HepG2 (cell line): ENCODE measurements at regions not wholly inside any gene's neighbourhood (a gene's known extent, or its start where the extent isn't known, plus 50 kb on each side); places are given as distances from the start of the nearest gene placed in this dataset.

Experiments used
- ATAC-seq: fragments of 200-7000 bp; cut with Tn5 transposase; 3 replicates; pipeline ENCODE4 v1.9.1; 2020; ENCODE audit warnings: mild to moderate bottlenecking, moderate library complexity
- BruUV-seq: library from RNA; stranded (reverse); fragments of 400-500 nt; replicated peaks from 2 replicates; lab custom pipeline; 2021; lab: Mats Ljungman, UMichigan
- CTCF ChIA-PET: fragments of 300-600 bp; formaldehyde crosslinking; extraction: SDS; loops from one replicate; lab custom pipeline; 2021; ENCODE audit warnings: low total read pairs, inconsistent platforms, low intra/inter-chr PET ratio; lab: Yijun Ruan, JAX
- POLR2A ChIA-PET: fragments of 350-600 bp; sonication (Branson Sonifier 250); formaldehyde crosslinking; loops from one replicate; lab custom pipeline; 2020; ENCODE audit warnings: antibody characterized with exemption, inconsistent platforms; lab: Yijun Ruan, JAX
- DNase-seq: peaks from one replicate; pipeline ENCODE4 v3.0.0-alpha.2; 2015; ENCODE audit warnings: low spot score
- FAIRE-seq: peaks from 3 replicates; lab custom pipeline; 2011; peaks lifted over from hg19 to GRCh38; lab: Jason Lieb, UNC
- H2AFZ ChIP-seq: one replicate; pipeline ENCODE4 v1.6.1; 2011; ENCODE audit warnings: low read length, inconsistent platforms
- H3K27ac ChIP-seq: fragments of 300-600 bp; 3 replicates; pipeline ENCODE4 v1.8.0; 2011; ENCODE audit warnings: mixed run types, mild to moderate bottlenecking, mixed read lengths, low read length, inconsistent platforms; ENCODE audit not compliant: insufficient read depth; ENCODE audit errors: extremely low read length
- H3K27me3 ChIP-seq, 2 experiments: fragments of 200-600 bp in 1 of 2; 2 replicates in 1 of 2; 3 replicates in 1 of 2; pipeline versions ENCODE4 v1.6.0 to v1.8.0; 2011; ENCODE audit warnings: low read length in 2 of 2, mild to moderate bottlenecking in 2 of 2, moderate library complexity in 2 of 2, inconsistent platforms in 1 of 2; ENCODE audit not compliant: insufficient read depth in 2 of 2, control insufficient read depth in 1 of 2
- H3K36me3 ChIP-seq, 2 experiments: fragments of 200-600 bp in 1 of 2; replicated peaks in 1 of 2; 2 replicates in 1 of 2; 3 replicates in 1 of 2; pipeline versions ENCODE4 v1.5.1 to v1.8.0; 2011; ENCODE audit warnings: low read length in 2 of 2, inconsistent platforms in 1 of 2; ENCODE audit not compliant: insufficient read depth in 2 of 2, control insufficient read depth in 1 of 2
- H3K4me1 ChIP-seq: 2 replicates; pipeline ENCODE4 v1.5.1; 2012; ENCODE audit warnings: low read length, inconsistent platforms; ENCODE audit not compliant: insufficient read depth
- H3K4me2 ChIP-seq: 2 replicates; pipeline ENCODE4 v1.6.0; 2011; ENCODE audit warnings: low read depth, low read length, inconsistent platforms
- H3K4me3 ChIP-seq, 3 experiments: fragments of 200-600 bp in 1 of 3; sonication (generic), shearing (Covaris generic) in 1 of 3; replicated peaks in 1 of 3; 2 replicates each; pipeline ENCODE4 v1.5.1; 2011 to 2016; ENCODE audit warnings: low read length in 3 of 3, inconsistent platforms in 2 of 3, low read depth in 2 of 3, mild to moderate bottlenecking in 2 of 3, control low read depth in 1 of 3, mixed read lengths in 1 of 3; ENCODE audit not compliant: insufficient read depth in 1 of 3
- H3K79me2 ChIP-seq: one replicate; pipeline ENCODE4 v1.6.1; 2011; ENCODE audit warnings: low read length, inconsistent platforms; ENCODE audit not compliant: insufficient read depth
- H3K9ac ChIP-seq: 2 replicates; pipeline ENCODE4 v1.6.0; 2011; ENCODE audit warnings: mild to moderate bottlenecking, low read depth, low read length, inconsistent platforms; ENCODE audit not compliant: insufficient read depth
- H3K9me3 ChIP-seq: 2 replicates; pipeline ENCODE4 v1.5.1; 2012; ENCODE audit warnings: mild to moderate bottlenecking, low read length
- H4K20me1 ChIP-seq: 2 replicates; pipeline ENCODE4 v1.6.0; 2011; ENCODE audit warnings: inconsistent platforms, mild to moderate bottlenecking, low read length, moderate library complexity; ENCODE audit not compliant: insufficient read depth
- ETV6 ChIP-seq: sonication (generic); formaldehyde crosslinking; conservative IDR thresholded peaks from 2 replicates; pipeline ENCODE4 v1.4.0; 2020; ENCODE audit warnings: missing genetic modification reagents
- HDAC2 ChIP-seq: sonication (generic); formaldehyde crosslinking; IDR thresholded peaks from 2 replicates; pipeline ENCODE4 v1.4.0; 2020; ENCODE audit warnings: missing genetic modification reagents
- MED1 ChIP-seq: sonication (generic); formaldehyde crosslinking; IDR thresholded peaks from 2 replicates; pipeline ENCODE4 v1.4.0; 2020; ENCODE audit warnings: missing genetic modification reagents
- MTF2 ChIP-seq: sonication (generic); formaldehyde crosslinking; IDR thresholded peaks from 2 replicates; pipeline ENCODE4 v1.5.0; 2020; ENCODE audit warnings: missing genetic modification reagents, borderline replicate concordance
- TBP ChIP-seq: sonication (generic); formaldehyde crosslinking; IDR thresholded peaks from 2 replicates; pipeline ENCODE4 v1.5.0; 2020; ENCODE audit warnings: missing genetic modification reagents
- TCF7L2 ChIP-seq: IDR thresholded peaks from 2 replicates; pipeline ENCODE4 v1.6.1; 2011; ENCODE audit warnings: mild to moderate bottlenecking, low read depth, low read length, moderate library complexity
- ZBTB1 ChIP-seq: sonication (generic); formaldehyde crosslinking; IDR thresholded peaks from 2 replicates; pipeline ENCODE4 v1.4.0; 2020; ENCODE audit warnings: missing genetic modification reagents, borderline replicate concordance
- ZMYM3 ChIP-seq: sonication (generic); formaldehyde crosslinking; IDR thresholded peaks from 2 replicates; pipeline ENCODE4 v1.5.1; 2020; ENCODE audit warnings: mild to moderate bottlenecking, missing genetic modification reagents
- ZNF543 ChIP-seq: sonication (generic); formaldehyde crosslinking; IDR thresholded peaks from 2 replicates; pipeline ENCODE4 v1.4.0; 2020; ENCODE audit warnings: mild to moderate bottlenecking, missing genetic modification reagents
- ZNF724P ChIP-seq: sonication (generic); formaldehyde crosslinking; IDR thresholded peaks from 2 replicates; pipeline ENCODE4 v1.8.0; 2022; ENCODE audit warnings: missing genetic modification reagents, borderline replicate concordance
- ZNF773 ChIP-seq: sonication (generic); formaldehyde crosslinking; IDR thresholded peaks from 2 replicates; pipeline ENCODE4 v1.4.0; 2020; ENCODE audit warnings: missing genetic modification reagents, borderline replicate concordance
- WGBS: methylation state at CpG from one replicate; pipeline ENCODE4 v1.1.6; 2017; ENCODE audit warnings: low lambda C conversion rate; 5-methylcytosine and 5-hydroxymethylcytosine counted together
- in situ Hi-C: cut with HindIII; loops from 2 replicates; pipeline ENCODE4 v1.10.0; 2017; ENCODE audit warnings: low pct_unique_long_range_greater_than_20kb; ENCODE audit not compliant: extremely low pct_ligation_motif_present
- intact Hi-C: fragments of 100-400 bp; cut with micrococcal nuclease; formaldehyde crosslinking; loops from one replicate; pipeline ENCODE4 v1.10.0; 2022; ENCODE audit not compliant: unreplicated experiment
- TF ChIP-seq, protein P1 (sequence below): IDR thresholded peaks from 2 replicates; pipeline ENCODE4 v1.6.1; 2016

DNA sequence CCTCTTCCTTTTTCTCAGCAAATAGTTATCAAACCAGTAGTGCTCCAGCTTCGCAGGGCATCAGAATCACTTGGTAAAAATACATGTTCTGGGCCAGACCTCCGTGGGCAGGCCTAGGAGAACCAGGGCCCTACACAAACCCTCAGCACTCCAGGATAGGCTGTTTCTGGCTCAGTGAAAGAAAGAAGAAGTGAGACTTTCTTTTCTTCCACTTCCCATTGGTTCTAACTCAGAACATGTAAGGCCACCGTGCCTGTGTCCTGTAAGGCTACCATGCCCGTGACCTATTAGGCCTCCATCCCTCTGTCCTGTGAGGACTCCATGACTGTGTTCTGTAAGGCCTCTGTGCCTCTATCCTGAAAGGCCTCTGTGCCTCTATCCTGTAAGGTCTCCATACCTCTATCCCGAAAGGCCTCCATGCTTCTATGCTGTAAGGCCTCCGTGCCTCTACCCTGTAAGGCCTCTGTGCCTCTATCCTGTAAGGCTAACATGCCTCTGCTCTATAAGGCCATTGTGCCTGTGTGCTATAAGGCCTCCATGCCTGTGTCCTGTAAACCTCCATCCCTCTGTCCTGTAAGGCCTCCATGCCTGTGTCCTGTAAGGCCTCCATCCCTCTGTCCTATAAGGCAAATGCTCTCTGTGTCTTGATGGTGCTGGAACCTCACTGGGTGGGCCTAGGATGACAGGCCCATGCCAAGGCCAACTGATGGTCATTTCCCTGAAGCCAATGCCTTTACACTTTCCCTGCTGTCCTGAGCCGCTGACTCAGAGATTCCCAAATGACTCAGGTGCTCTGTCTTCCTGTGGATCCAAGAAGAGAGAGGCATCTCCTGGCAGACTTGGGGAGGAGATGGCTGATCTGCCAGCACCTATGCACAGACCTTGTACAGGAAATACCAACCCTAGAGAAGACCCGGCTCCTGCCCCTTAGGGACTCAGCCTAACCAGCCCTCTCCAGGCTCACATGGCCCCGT is 96.6 kb upstream of the CACUL1 start:
- WGBS = 28% methylated on average over 8 of the region's 9 CpGs
- Histone ChIP-seq H3K79me2 (no peaks in the 10 kb centered on the region), H4K20me1 (no peaks in the 10 kb centered on the region), H3K4me3 (no peak overlapping the region), H3K27ac (no peak overlapping the region), H3K4me1 (no peaks in the 10 kb centered on the region), H2AFZ (no peak overlapping the region), H3K9ac (no peak overlapping the region), H3K27me3 (no peaks in the 10 kb centered on the region; a peak in 1 of 5 replicates), H3K36me3 (no peaks in the 10 kb centered on the region), H3K4me2 (no peak overlapping the region), H3K9me3 (no peaks in the 10 kb centered on the region)
- in situ Hi-C loops = no loop called here
- ChIA-PET POLR2A (no interaction called here), CTCF (interaction anchor here (1.1 kb wide), 1 partner anchor 283 kb away, joined by 3 read pairs; no protein-coding TSS in a partner anchor)
- intact Hi-C loops = loop anchor here (5.0 kb wide), 1 partner anchor 284 kb away; no protein-coding TSS in a partner anchor
- FAIRE-seq = no peak
- DNase-seq = no peak
- TF ChIP-seq MED1 (CRISPR knock-in tag) (no peak), ZNF724P (CRISPR knock-in tag) (no peak), ZMYM3 (CRISPR knock-in tag) (no peak), MTF2 (CRISPR knock-in tag) (no peak), TBP (CRISPR knock-in tag) (no peak), ZNF773 (CRISPR knock-in tag) (no peak), ZNF543 (no peak), ETV6 (CRISPR knock-in tag) (no peak), TCF7L2 (no peak), ZBTB1 (no peak), HDAC2 (CRISPR knock-in tag) (no peak)
- TF ChIP-seq, protein P1, sequence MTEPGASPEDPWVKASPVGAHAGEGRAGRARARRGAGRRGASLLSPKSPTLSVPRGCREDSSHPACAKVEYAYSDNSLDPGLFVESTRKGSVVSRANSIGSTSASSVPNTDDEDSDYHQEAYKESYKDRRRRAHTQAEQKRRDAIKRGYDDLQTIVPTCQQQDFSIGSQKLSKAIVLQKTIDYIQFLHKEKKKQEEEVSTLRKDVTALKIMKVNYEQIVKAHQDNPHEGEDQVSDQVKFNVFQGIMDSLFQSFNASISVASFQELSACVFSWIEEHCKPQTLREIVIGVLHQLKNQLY (CRISPR knock-in tag) = no peak
- BruUV-seq = no TSS peak
- no peak; the same call in 2 of the 3 replicates for ATAC-seq
